IMR-90 (cell line): ENCODE measurements at regions not wholly inside any gene's neighbourhood (a gene's known extent, or its start where the extent isn't known, plus 50 kb on each side); places are given as distances from the start of the nearest gene placed in this dataset.

Experiments used
- ATAC-seq: fragments of 200-7000 bp; cut with Tn5 transposase; 2 replicates; pipeline ENCODE4 v1.9.1; 2020; ENCODE audit warnings: low read depth, mild to moderate bottlenecking, moderate library complexity
- BruUV-seq: library from RNA; stranded (reverse); fragments of 400-500 nt; replicated peaks from 2 replicates; lab custom pipeline; 2021; lab: Mats Ljungman, UMichigan
- CTCF ChIA-PET: fragments of 300-600 bp; formaldehyde crosslinking; extraction: SDS; loops from one replicate; lab custom pipeline; 2021; ENCODE audit warnings: antibody characterized with exemption; lab: Yijun Ruan, JAX
- POLR2A ChIA-PET: fragments of 300-600 bp; sonication (Branson Sonifier 250); formaldehyde crosslinking; loops from one replicate; lab custom pipeline; 2022; ENCODE audit warnings: antibody characterized with exemption; ENCODE audit not compliant: unreplicated experiment; lab: Charles Lee
- DNase-seq: peaks from one replicate; pipeline ENCODE4 v3.0.0; 2013
- H2AFZ ChIP-seq: replicated peaks from 2 replicates; pipeline ENCODE3; 2013; ENCODE audit warnings: low read length, mild to moderate bottlenecking; ENCODE audit not compliant: poor library complexity
- H2AK5ac ChIP-seq: 2 replicates; pipeline ENCODE4 v1.6.1; 2013; ENCODE audit warnings: low read depth, low read length, inconsistent platforms
- H2AK9ac ChIP-seq: replicated peaks from 2 replicates; pipeline ENCODE3; 2013; ENCODE audit warnings: mild to moderate bottlenecking, low read depth, low read length, moderate library complexity; ENCODE audit not compliant: poor library complexity
- H2BK120ac ChIP-seq: 2 replicates; pipeline ENCODE4 v1.6.1; 2013; ENCODE audit warnings: low read depth, low read length, inconsistent platforms
- H2BK15ac ChIP-seq: 3 replicates; pipeline ENCODE4 v1.6.1; 2013; ENCODE audit warnings: low read depth, low read length, inconsistent platforms
- H2BK20ac ChIP-seq: 2 replicates; pipeline ENCODE4 v1.6.1; 2013; ENCODE audit warnings: low read depth, mild to moderate bottlenecking, inconsistent platforms, low read length, moderate library complexity
- H2BK5ac ChIP-seq: 2 replicates; pipeline ENCODE4 v1.6.1; 2013; ENCODE audit warnings: mild to moderate bottlenecking, low read depth, low read length, inconsistent platforms; ENCODE audit not compliant: poor library complexity, severe bottlenecking
- H3K14ac ChIP-seq: replicated peaks from 2 replicates; pipeline ENCODE4 v1.6.1; 2013; ENCODE audit warnings: low read depth, low read length, inconsistent platforms
- H3K18ac ChIP-seq: 2 replicates; pipeline ENCODE4 v1.6.1; 2013; ENCODE audit warnings: low read depth, low read length, control low read depth
- H3K23ac ChIP-seq: 2 replicates; pipeline ENCODE4 v1.6.1; 2013; ENCODE audit warnings: low read depth, low read length, inconsistent platforms
- H3K27ac ChIP-seq: 2 replicates; pipeline ENCODE4 v1.5.1; 2013; ENCODE audit warnings: mild to moderate bottlenecking, control low read depth, low read length; ENCODE audit not compliant: insufficient read depth
- H3K27me3 ChIP-seq: 2 replicates; pipeline ENCODE4 v1.6.1; 2013; ENCODE audit warnings: low read length; ENCODE audit not compliant: control insufficient read depth, insufficient read depth
- H3K36me3 ChIP-seq: 2 replicates; pipeline ENCODE4 v1.6.1; 2013; ENCODE audit warnings: low read length, mixed read lengths; ENCODE audit not compliant: control insufficient read depth, insufficient read depth
- H3K4ac ChIP-seq: 2 replicates; pipeline ENCODE4 v1.6.1; 2013; ENCODE audit warnings: low read depth, low read length, inconsistent platforms
- H3K4me1 ChIP-seq: 2 replicates; pipeline ENCODE4 v1.6.1; 2013; ENCODE audit warnings: low read length, mixed read lengths; ENCODE audit not compliant: control insufficient read depth, insufficient read depth
- H3K4me2 ChIP-seq: 2 replicates; pipeline ENCODE4 v1.6.1; 2013; ENCODE audit warnings: low read depth, mild to moderate bottlenecking, control low read depth, low read length, moderate library complexity
- H3K4me3 ChIP-seq: 2 replicates; pipeline ENCODE4 v1.5.1; 2013; ENCODE audit warnings: low read depth, mild to moderate bottlenecking, control low read depth, low read length, moderate library complexity; ENCODE audit not compliant: insufficient read depth
- H3K56ac ChIP-seq: 2 replicates; pipeline ENCODE4 v1.6.1; 2013; ENCODE audit warnings: low read length, inconsistent platforms; ENCODE audit not compliant: insufficient read depth; ENCODE audit errors: extremely low read depth
- H3K79me1 ChIP-seq, 2 experiments: 2 replicates each; pipeline ENCODE4 v1.6.1; 2013; ENCODE audit warnings: low read length in 2 of 2, inconsistent platforms in 1 of 2, low read depth in 1 of 2
- H3K9ac ChIP-seq: 2 replicates; pipeline ENCODE4 v1.6.1; 2013; ENCODE audit warnings: low read depth, low read length, control low read depth
- H3K9me1 ChIP-seq: 2 replicates; pipeline ENCODE4 v1.6.1; 2013; ENCODE audit warnings: low read length, inconsistent platforms; ENCODE audit not compliant: insufficient read depth
- H3K9me3 ChIP-seq: 2 replicates; pipeline ENCODE4 v1.6.1; 2013; ENCODE audit warnings: low read length; ENCODE audit not compliant: control insufficient read depth, insufficient read depth
- H4K20me1 ChIP-seq: 2 replicates; pipeline ENCODE4 v1.6.1; 2013; ENCODE audit warnings: low read length, inconsistent platforms; ENCODE audit not compliant: insufficient read depth
- H4K5ac ChIP-seq: 2 replicates; pipeline ENCODE4 v1.6.1; 2013; ENCODE audit warnings: mild to moderate bottlenecking, low read depth, low read length, control low read depth
- H4K8ac ChIP-seq, 2 experiments: 2 replicates each; pipeline ENCODE4 v1.6.1; 2013; ENCODE audit warnings: low read depth in 2 of 2, low read length in 2 of 2, control low read depth in 1 of 2, inconsistent platforms in 1 of 2
- H4K91ac ChIP-seq: 2 replicates; pipeline ENCODE4 v1.6.1; 2013; ENCODE audit warnings: low read depth, low read length, inconsistent platforms; ENCODE audit not compliant: insufficient read depth
- CTCF ChIP-seq: conservative IDR thresholded peaks from 2 replicates; pipeline ENCODE4 v1.5.1; 2012; ENCODE audit warnings: mild to moderate bottlenecking, low read depth, low read length, improper control_type of control experiment
- ELK1 ChIP-seq: fragments of 150-350 bp; IDR thresholded peaks from 2 replicates; pipeline ENCODE4 v1.6.1; 2016; ENCODE audit warnings: low read depth, mild to moderate bottlenecking, low read length, moderate library complexity, borderline replicate concordance
- MAFK ChIP-seq: IDR thresholded peaks from 2 replicates; pipeline ENCODE4 v1.6.1; 2012; ENCODE audit warnings: low read depth, low read length, improper control_type of control experiment
- WGBS, 2 experiments: methylation state at CpG; one replicate each; pipeline versions ENCODE4 v1.1.5 to v1.1.7; 2013; ENCODE audit warnings: missing lambda C conversion rate in 2 of 2; ENCODE audit not compliant: insufficient read length in 1 of 2; ENCODE audit errors: extremely low coverage in 2 of 2; 5-methylcytosine and 5-hydroxymethylcytosine counted together
- dilution Hi-C: fragments of 300-500 bp; cut with HindIII; formaldehyde crosslinking; loops from one replicate; pipeline ENCODE4 v1.14.3; 2018; ENCODE audit warnings: low sequenced_read_pairs; ENCODE audit not compliant: unreplicated experiment
- in situ Hi-C: fragments of 300-500 bp; cut with MboI; formaldehyde crosslinking; loops from 3 replicates; pipeline ENCODE4 v1.14.3; 2019; ENCODE audit warnings: low sequenced_read_pairs, inconsistent platforms, mixed read lengths
- intact Hi-C: fragments of 100-400 bp; cut with micrococcal nuclease; formaldehyde crosslinking; loops from 2 replicates; pipeline ENCODE4 v1.10.0; 2022

DNA sequence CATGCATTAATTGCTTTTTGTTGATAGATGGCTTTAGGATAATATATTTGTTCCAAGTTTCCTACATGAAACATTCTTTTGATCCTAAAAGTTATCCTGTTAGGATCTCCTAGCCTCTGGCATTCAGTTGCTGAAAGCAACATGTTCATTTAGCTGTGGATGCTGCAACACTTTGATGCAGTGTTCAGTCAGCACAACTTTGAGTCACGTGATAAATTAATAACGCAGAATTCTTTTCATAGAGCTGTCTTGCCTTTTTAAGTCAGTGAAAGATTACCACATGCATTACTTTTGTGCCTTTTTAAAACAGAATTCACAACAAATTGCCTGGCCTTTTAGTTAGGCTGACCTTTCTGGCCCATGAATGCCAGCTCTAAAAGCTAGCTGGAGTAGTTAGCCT, 1467.9 kb upstream of the ZEB2 start:
- Histone ChIP-seq H3K4me2 (no peak overlapping the region), H3K79me1 (no peaks in the 10 kb centered on the region), H3K4ac (no peak overlapping the region), H3K56ac (no peak overlapping the region; the same call in 1 of the 2 replicates), H4K8ac (no peak overlapping the region), H3K18ac (no peak overlapping the region), H2BK20ac (no peak overlapping the region), H2AK9ac (no peak overlapping the region), H3K14ac (no peak overlapping the region), H2AK5ac (no peak overlapping the region), H2AFZ (no peak overlapping the region), H3K36me3 (no peaks in the 10 kb centered on the region), H3K4me1 (no peaks in the 10 kb centered on the region), H3K9me1 (no peaks in the 10 kb centered on the region), H3K27me3 (no peaks in the 10 kb centered on the region), H4K91ac (no peak overlapping the region), H4K20me1 (no peaks in the 10 kb centered on the region), H3K27ac (no peak overlapping the region), H2BK5ac (no peak overlapping the region), H3K9ac (no peak overlapping the region), H4K5ac (no peak overlapping the region), H3K9me3 (no peaks in the 10 kb centered on the region), H3K4me3 (no peak overlapping the region), H2BK15ac (no peak overlapping the region), H3K23ac (no peak overlapping the region), H2BK120ac (no peak overlapping the region)
- no TSS peak for BruUV-seq
- dilution Hi-C loops (no loop called here), in situ Hi-C loops (no loop called here), intact Hi-C loops (no loop called here)
- no CpG with 5 or more reads among the region's 2 CpGs for WGBS, 2 experiments
- POLR2A ChIA-PET, result no interaction called here
- ATAC-seq (no peak), DNase-seq (no peak)
- TF ChIP-seq MAFK (no peak), CTCF (no peak), ELK1 (no peak)
- CTCF ChIA-PET, result no interaction called here
